Sigmoid colon (tissue), 6 donors: ENCODE measurements at regions not wholly inside any gene's neighbourhood (a gene's known extent, or its start where the extent isn't known, plus 50 kb on each side); places are given as distances from the start of the nearest gene placed in this dataset.
"Not testable (repeated sequence)": the region's sequence is repeated elsewhere in the genome, so short reads cannot be mapped to it uniquely, and the experiment has no call there.

Source experiments
- DNase-seq: peaks from one replicate; pipeline ENCODE4 v3.0.0-alpha.2; 2019
- H3K27ac ChIP-seq, 4 donors: fragments of 200-600 bp; sonication (generic); one replicate each; pipeline ENCODE4 v1.5.1; 2016 to 2019; ENCODE audit warnings: mild to moderate bottlenecking in 1 of 4
- H3K27me3 ChIP-seq, 3 donors: fragments of 200-600 bp; sonication (generic); one replicate each; pipeline ENCODE4 v1.5.1; 2019; ENCODE audit warnings: mild to moderate bottlenecking in 1 of 3
- H3K36me3 ChIP-seq, 4 donors: fragments of 200-600 bp; sonication (generic); one replicate each; pipeline ENCODE4 v1.5.1; 2016 to 2019
- H3K4me1 ChIP-seq, 4 donors: fragments of 200-600 bp; sonication (generic); one replicate each; pipeline ENCODE4 v1.5.1; 2017 to 2019
- H3K4me3 ChIP-seq, 4 donors: fragments of 200-600 bp; sonication (generic); one replicate each; pipeline ENCODE4 v1.5.1; 2017 to 2019; ENCODE audit warnings: mild to moderate bottlenecking in 2 of 4, moderate library complexity in 1 of 4
- H3K9me3 ChIP-seq, 4 donors: fragments of 200-600 bp in 3 of 4; sonication (generic) in 3 of 4; one replicate each; pipeline versions ENCODE4 v1.5.1 to v1.6.1; 2013 to 2019
- CTCF ChIP-seq, 4 experiments: fragments of 450-650 bp in 3 of 4; fragments of 200-600 bp in 1 of 4; IDR thresholded peaks; one replicate each; pipeline ENCODE4 v1.5.1; 2016 to 2019; ENCODE audit warnings: antibody characterized with exemption in 4 of 4, mild to moderate bottlenecking in 3 of 4, moderate library complexity in 2 of 4
- EP300 ChIP-seq, 4 donors: sonication (generic); formaldehyde crosslinking; IDR thresholded peaks; one replicate each; pipeline ENCODE4 v1.6.1; 2017; ENCODE audit warnings: antibody characterized with exemption in 4 of 4
- POLR2A ChIP-seq, 2 donors: fragments of 450-650 bp; IDR thresholded peaks; one replicate each; pipeline ENCODE4 v1.6.1; 2016; ENCODE audit warnings: antibody characterized with exemption in 2 of 2, mild to moderate bottlenecking in 2 of 2, moderate library complexity in 2 of 2
- POLR2AphosphoS5 ChIP-seq, 4 donors: sonication (generic); formaldehyde crosslinking; IDR thresholded peaks; one replicate each; pipeline ENCODE4 v1.6.1; 2017; ENCODE audit warnings: antibody characterized with exemption in 4 of 4
- WGBS, 2 donors: extraction: QIAGEN DNeasy Blood & Tissue Kit; methylation state at CpG; one replicate each; pipeline ENCODE4 v1.1.7; 2013; 5-methylcytosine and 5-hydroxymethylcytosine counted together
- intact Hi-C: fragments of 100-400 bp; cut with DNase I; formaldehyde crosslinking; loops from one replicate; pipeline ENCODE4 v1.15.1; 2023
- donor health status: healthy with polysubstance abuse.
- donor health status: healthy.

- TF ChIP-seq CTCF (IDR thresholded peaks at IDR 0.05): no peak
- TF ChIP-seq POLR2AphosphoS5 (IDR thresholded peaks at IDR 0.05): no peak
- no peak for TF ChIP-seq EP300 (IDR thresholded peaks at IDR 0.05)
- H3K27me3 ChIP-seq: no peaks in the 10 kb centered on the region
- H3K4me3 ChIP-seq: no peak overlapping the region
- H3K9me3 ChIP-seq: no peaks in the 10 kb centered on the region
- no peaks in the 10 kb centered on the region for H3K4me1 ChIP-seq
- H3K36me3 ChIP-seq: no peaks in the 10 kb centered on the region
- no peak for DNase-seq
- WGBS, 2 donors: 71 to 81% methylated on average over 9 of the region's 9 CpGs
- H3K27ac ChIP-seq: no peak overlapping the region
- intact Hi-C loops: no loop called here
Observed at GRCh38 chr20:48526936-48527335, 300.9 kb downstream of the PREX1 start.

DNA sequence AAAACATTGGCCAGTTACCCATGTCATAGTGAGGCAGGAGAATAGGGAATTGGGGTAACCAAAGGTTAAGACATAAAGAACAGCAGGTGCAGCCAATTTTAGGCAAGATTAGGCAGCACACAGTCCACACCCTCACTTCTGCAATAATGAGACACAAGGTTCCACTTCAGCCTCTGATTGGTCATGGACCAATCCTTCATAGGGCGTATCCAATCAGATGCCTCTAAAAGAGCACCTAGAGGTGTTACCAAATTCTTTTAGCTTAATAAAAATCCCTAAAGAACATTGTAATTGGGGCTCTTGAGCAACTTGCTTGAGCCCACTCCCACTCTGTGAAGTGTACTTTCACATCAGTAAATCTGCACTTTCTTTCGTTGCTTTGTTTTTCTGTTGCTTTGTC, 302.4 kb downstream of the PREX1 start:
- H3K9me3 ChIP-seq: no peaks in the 10 kb centered on the region
- no peaks in the 10 kb centered on the region for H3K27me3 ChIP-seq
- no peaks in the 10 kb centered on the region for H3K4me1 ChIP-seq
- whole genome bisulfite sequencing, 2 donors: 84 to 90% methylated on average over 2 of the region's 2 CpGs
- no peaks in the 10 kb centered on the region for H3K36me3 ChIP-seq
- H3K4me3 ChIP-seq: no peak overlapping the region
- TF ChIP-seq CTCF (IDR thresholded peaks at IDR 0.05) (no peak), POLR2A (IDR thresholded peaks at IDR 0.05) (no peak), EP300 (IDR thresholded peaks at IDR 0.05) (no peak), POLR2AphosphoS5 (IDR thresholded peaks at IDR 0.05) (no peak)
- H3K27ac ChIP-seq: no peak overlapping the region
- no peak for DNase-seq
- intact Hi-C loops: no loop called here

- H3K27me3 ChIP-seq: no peaks in the 10 kb centered on the region
- H3K4me1 ChIP-seq: no peaks in the 10 kb centered on the region
- 71 to 89% methylated on average over 5 of the region's 5 CpGs for WGBS, 2 donors
- intact Hi-C loops: no loop called here
- H3K36me3 ChIP-seq: no peaks in the 10 kb centered on the region
- H3K4me3 ChIP-seq: no peak overlapping the region
- TF ChIP-seq EP300 (IDR thresholded peaks at IDR 0.05): no peak
- TF ChIP-seq CTCF (IDR thresholded peaks at IDR 0.05): no peak
- TF ChIP-seq POLR2A (IDR thresholded peaks at IDR 0.05): no peak
- TF ChIP-seq POLR2AphosphoS5 (IDR thresholded peaks at IDR 0.05): no peak
- DNase-seq: no peak
- no peak overlapping the region for H3K27ac ChIP-seq
- H3K9me3 ChIP-seq: no peaks in the 10 kb centered on the region
Observed at GRCh38 chr20:48524582-48524981, 303.2 kb downstream of the PREX1 start.

GRCh38 chr20:48523191-48523995, 304.4 kb downstream of the PREX1 start:
- Histone ChIP-seq H3K4me3 (no peak overlapping the region), H3K27me3 (no peaks in the 10 kb centered on the region), H3K27ac (no peak overlapping the region), H3K36me3 (no peaks in the 10 kb centered on the region), H3K9me3 (no peaks in the 10 kb centered on the region), H3K4me1 (no peaks in the 10 kb centered on the region)
- intact Hi-C loops: no loop called here
- DNase-seq: no peak
- 73 to 74% methylated on average over 6 of the region's 6 CpGs for WGBS, 2 donors
- TF ChIP-seq POLR2A (IDR thresholded peaks at IDR 0.05): no peak
- no peak for TF ChIP-seq POLR2AphosphoS5 (IDR thresholded peaks at IDR 0.05)
- no peak for TF ChIP-seq CTCF (IDR thresholded peaks at IDR 0.05)
- no peak for TF ChIP-seq EP300 (IDR thresholded peaks at IDR 0.05)

GRCh38 chr20:48521121-48521520, 306.7 kb downstream of the PREX1 start:
- no peaks in the 10 kb centered on the region for H3K36me3 ChIP-seq
- 75 to 79% methylated on average over 5 of the region's 5 CpGs for WGBS, 2 donors
- H3K4me1 ChIP-seq: no peaks in the 10 kb centered on the region
- no peaks in the 10 kb centered on the region for H3K27me3 ChIP-seq
- H3K27ac ChIP-seq: no peak overlapping the region
- no peaks in the 10 kb centered on the region for H3K9me3 ChIP-seq
- no peak overlapping the region for H3K4me3 ChIP-seq
- TF ChIP-seq EP300 (IDR thresholded peaks at IDR 0.05) (no peak), CTCF (IDR thresholded peaks at IDR 0.05) (no peak), POLR2A (IDR thresholded peaks at IDR 0.05) (no peak), POLR2AphosphoS5 (IDR thresholded peaks at IDR 0.05) (no peak)
- intact Hi-C loops: no loop called here
- no peak for DNase-seq

DNA sequence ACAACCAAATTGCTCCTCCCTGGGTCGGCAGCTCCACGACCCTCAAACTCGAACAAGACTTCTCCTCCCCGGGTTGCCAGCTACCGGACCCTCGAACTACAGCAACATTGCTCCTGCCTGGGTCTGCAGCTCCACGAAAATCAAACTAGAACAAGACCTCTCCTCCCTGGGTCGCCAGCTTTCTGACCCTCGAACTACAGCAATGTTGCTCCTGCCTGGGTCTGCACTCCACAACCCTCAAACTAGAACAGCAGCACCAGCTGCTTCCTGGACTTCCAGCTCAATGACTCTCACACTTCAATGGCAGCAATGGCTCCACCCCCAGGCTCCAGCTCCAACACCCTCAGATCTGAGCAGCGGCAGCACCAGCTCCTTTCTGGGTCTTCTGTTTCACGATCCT, 311.6 kb downstream of the PREX1 start:
- DNase-seq: peak; percentile 68
- intact Hi-C loops: loop anchor here (5.0 kb wide), 1 partner anchor 624 kb away; no protein-coding TSS in a partner anchor
- H3K9me3 ChIP-seq, H3K4me1 ChIP-seq, H3K36me3 ChIP-seq, H3K27me3 ChIP-seq, H3K27ac ChIP-seq, H3K4me3 ChIP-seq: not testable (repeated sequence)
- 55% methylated on average over 11 of the region's 11 CpGs for WGBS, 2 donors

DNA sequence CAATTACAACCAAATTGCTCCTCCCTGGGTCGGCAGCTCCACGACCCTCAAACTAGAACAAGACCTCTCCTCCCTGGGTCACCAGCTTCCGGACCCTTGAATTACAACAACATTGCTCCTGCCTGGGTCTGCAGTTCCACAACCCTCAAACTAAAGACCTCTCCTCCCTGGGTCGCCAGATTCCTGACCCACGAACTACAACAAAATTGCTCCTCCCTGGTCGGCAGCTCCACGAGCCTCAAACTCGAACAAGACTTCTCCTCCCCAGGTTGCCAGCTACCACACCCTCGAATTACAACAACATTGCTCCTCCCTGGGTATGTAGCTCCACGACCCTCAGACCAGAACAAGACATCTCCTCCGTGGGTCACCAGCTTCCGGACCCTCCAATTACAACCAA, 313.2 kb downstream of the PREX1 start:
- intact Hi-C loops: not testable (repeated sequence)

More for the DNA sequence above, 313.2 kb downstream of the PREX1 start:
- not testable (repeated sequence) for H3K4me1 ChIP-seq, H3K27me3 ChIP-seq, H3K36me3 ChIP-seq, H3K9me3 ChIP-seq, H3K4me3 ChIP-seq, H3K27ac ChIP-seq, DNase-seq
- WGBS, 2 donors: 49 to 84% methylated on average over 6 to 10 of the region's 12 CpGs
